ENCODE measurements at regions not wholly inside any gene's neighbourhood (a gene's known extent, or its start where the extent isn't known, plus 50 kb on each side); places are given as distances from the start of the nearest gene placed in this dataset.
A peak's percentile ranks its signal among the peaks of the same experiment; 100 is the strongest.

- TF ChIP-seq, protein P1, sequence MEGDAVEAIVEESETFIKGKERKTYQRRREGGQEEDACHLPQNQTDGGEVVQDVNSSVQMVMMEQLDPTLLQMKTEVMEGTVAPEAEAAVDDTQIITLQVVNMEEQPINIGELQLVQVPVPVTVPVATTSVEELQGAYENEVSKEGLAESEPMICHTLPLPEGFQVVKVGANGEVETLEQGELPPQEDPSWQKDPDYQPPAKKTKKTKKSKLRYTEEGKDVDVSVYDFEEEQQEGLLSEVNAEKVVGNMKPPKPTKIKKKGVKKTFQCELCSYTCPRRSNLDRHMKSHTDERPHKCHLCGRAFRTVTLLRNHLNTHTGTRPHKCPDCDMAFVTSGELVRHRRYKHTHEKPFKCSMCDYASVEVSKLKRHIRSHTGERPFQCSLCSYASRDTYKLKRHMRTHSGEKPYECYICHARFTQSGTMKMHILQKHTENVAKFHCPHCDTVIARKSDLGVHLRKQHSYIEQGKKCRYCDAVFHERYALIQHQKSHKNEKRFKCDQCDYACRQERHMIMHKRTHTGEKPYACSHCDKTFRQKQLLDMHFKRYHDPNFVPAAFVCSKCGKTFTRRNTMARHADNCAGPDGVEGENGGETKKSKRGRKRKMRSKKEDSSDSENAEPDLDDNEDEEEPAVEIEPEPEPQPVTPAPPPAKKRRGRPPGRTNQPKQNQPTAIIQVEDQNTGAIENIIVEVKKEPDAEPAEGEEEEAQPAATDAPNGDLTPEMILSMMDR (IDR thresholded peaks at IDR 0.05) = no peak
- no peak for TF ChIP-seq POLR2A (IDR thresholded peaks at IDR 0.05)
- intact Hi-C loops (cut with DNase I; ENCODE audit: low total_unique reads) = no loop called here
- H3K4me3 ChIP-seq (ENCODE audit: low read depth, poor library complexity, severe bottlenecking) = no peak overlapping the region
- DNase-seq (ENCODE audit: low spot score in 2 of 2) = no peak
- 91 to 95% methylated on average over 7 of the region's 7 CpGs for WGBS, 2 donors
Measured at GRCh38 chr7:49630513-49630912, 142.9 kb upstream of the VWC2 start.

DNA sequence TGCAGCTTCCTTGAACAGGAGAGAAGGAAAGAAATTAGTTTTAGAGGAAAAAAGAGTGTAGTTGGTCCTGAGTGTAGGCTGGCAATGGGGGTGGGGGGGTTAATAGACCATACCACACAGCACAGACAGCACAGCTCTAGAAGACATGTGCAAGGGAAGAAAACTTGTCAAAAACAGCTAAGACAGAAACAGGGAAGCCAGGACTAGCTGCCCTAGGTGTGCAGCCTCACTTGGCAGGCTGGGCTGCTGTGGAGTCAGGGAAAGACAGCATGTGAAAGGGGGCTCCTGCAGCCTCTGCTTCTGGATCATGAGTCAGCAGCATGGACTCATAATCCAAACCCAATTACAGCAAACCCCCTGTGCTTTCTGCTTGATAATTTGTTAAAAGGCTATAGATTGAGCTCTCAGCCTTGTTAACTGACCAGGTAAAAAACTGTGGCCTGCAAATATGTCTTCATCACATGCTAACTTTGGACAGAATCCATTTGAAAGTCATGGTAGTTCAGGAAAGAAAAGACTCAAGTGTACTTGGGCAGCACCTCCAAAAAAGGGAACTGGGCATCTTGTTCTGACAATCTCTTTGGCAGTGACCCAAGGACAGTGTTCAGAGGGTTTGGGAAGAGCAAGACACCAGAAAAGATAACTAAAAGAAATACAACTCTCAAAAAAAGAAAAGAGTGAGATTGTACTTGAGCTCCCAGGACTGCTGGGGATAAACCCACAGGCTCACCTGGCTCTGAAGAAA, 142.2 kb upstream of the VWC2 start:
- H3K4me3 ChIP-seq (ENCODE audit: low read depth, poor library complexity, severe bottlenecking) = no peak overlapping the region
- DNase-seq (ENCODE audit: low spot score in 2 of 2) = peak in 1 of 2 donors; percentile 17
- TF ChIP-seq, protein P1 (IDR thresholded peaks at IDR 0.05) = no peak
- TF ChIP-seq POLR2A (IDR thresholded peaks at IDR 0.05) = no peak
- intact Hi-C loops (cut with DNase I; ENCODE audit: low total_unique reads) = no loop called here

DNA sequence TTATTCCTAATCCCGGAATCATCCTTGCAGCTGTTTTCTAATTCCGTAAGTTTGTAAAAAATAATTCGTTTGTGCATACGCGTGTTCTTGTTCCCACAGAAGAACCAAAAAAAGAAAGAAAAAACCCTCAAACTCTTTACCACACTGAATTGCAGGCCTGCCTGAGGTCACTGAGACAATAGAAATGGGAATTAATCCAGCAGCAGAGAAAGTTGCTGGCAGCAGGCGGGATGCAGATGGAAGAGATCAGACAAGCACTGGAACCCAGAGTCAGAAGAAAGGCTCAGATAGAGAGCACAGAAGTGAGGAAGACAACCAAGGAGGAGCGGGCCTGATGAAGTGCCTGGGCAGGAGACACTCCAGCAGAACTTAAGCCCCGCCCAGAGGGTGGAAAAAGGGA, 141.5 kb upstream of the VWC2 start:
- TF ChIP-seq, protein P1 (IDR thresholded peaks at IDR 0.05) = no peak
- TF ChIP-seq POLR2A (IDR thresholded peaks at IDR 0.05) = no peak
- no peak for DNase-seq (ENCODE audit: low spot score in 2 of 2)
- intact Hi-C loops (cut with DNase I; ENCODE audit: low total_unique reads) = no loop called here
- H3K4me3 ChIP-seq (ENCODE audit: low read depth, poor library complexity, severe bottlenecking) = no peak overlapping the region
- 64 to 69% methylated on average over 7 of the region's 8 CpGs for WGBS, 2 donors

- 41 to 52% methylated on average over 1 of the region's 1 CpG for WGBS, 2 donors
- TF ChIP-seq, protein P1 (IDR thresholded peaks at IDR 0.05) = no peak
- TF ChIP-seq POLR2A (IDR thresholded peaks at IDR 0.05) = no peak
- no peak overlapping the region for H3K4me3 ChIP-seq (ENCODE audit: low read depth, poor library complexity, severe bottlenecking)
- intact Hi-C loops (cut with DNase I; ENCODE audit: low total_unique reads) = no loop called here
- DNase-seq (ENCODE audit: low spot score in 2 of 2) = no peak
Measured at GRCh38 chr7:49635800-49636199, 137.6 kb upstream of the VWC2 start.

- 94 to 95% methylated on average over 3 of the region's 3 CpGs for WGBS, 2 donors
Measured at GRCh38 chr7:49636400-49636799, 137.0 kb upstream of the VWC2 start.

More at GRCh38 chr7:49636400-49636799, 137.0 kb upstream of the VWC2 start:
- intact Hi-C loops (cut with DNase I; ENCODE audit: low total_unique reads) = no loop called here
- TF ChIP-seq, protein P1 (IDR thresholded peaks at IDR 0.05) = no peak
- no peak for DNase-seq (ENCODE audit: low spot score in 2 of 2)
- no peak overlapping the region for H3K4me3 ChIP-seq (ENCODE audit: low read depth, poor library complexity, severe bottlenecking)
